ENCODE measurements at regions not wholly inside any gene's neighbourhood (a gene's known extent, or its start where the extent isn't known, plus 50 kb on each side); places are given as distances from the start of the nearest gene placed in this dataset.

- TF ChIP-seq CTCF (IDR thresholded peaks at IDR 0.05 in 4 of 5, conservative IDR thresholded peaks at IDR 0.05 in 1 of 5) (peak in 1 of 5 experiments; percentile 23), POLR2A (IDR thresholded peaks at IDR 0.05) (no peak)
Measured at GRCh38 chr1:114250683-114251572, 97.3 kb upstream of the SYT6 start.
